NCI-H2029 (cell line): ENCODE measurements at regions not wholly inside any gene's neighbourhood (a gene's known extent, or its start where the extent isn't known, plus 50 kb on each side); places are given as distances from the start of the nearest gene placed in this dataset.
"Not testable (repeated sequence)": the region's sequence is repeated elsewhere in the genome, so short reads cannot be mapped to it uniquely, and the experiment has no call there.

Experiments
- DNase-seq: peaks from one replicate; lab custom pipeline; 2025; lab: John Stamatoyannopoulos, UW

DNA sequence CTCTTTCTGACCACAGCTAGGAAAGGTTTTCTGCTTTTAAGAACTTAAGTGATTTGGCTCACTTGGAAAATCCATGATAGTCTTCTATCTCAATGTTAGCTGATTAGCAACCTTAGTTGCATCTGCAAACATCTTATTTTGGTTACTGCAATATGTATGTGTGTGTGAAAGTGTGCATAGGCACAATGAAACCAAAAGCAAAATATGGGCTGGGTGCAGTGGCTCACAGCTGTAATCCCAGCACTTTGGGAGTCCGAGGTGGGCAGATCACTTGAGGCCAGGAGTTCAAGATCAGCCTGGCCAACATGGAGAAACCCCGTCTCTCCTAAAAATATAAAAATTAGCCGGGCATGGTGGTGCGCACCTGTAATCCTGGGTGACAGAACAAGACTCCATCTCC lies 246.9 kb upstream of the NCAM1 start:
- not testable (repeated sequence) for DNase-seq

DNA sequence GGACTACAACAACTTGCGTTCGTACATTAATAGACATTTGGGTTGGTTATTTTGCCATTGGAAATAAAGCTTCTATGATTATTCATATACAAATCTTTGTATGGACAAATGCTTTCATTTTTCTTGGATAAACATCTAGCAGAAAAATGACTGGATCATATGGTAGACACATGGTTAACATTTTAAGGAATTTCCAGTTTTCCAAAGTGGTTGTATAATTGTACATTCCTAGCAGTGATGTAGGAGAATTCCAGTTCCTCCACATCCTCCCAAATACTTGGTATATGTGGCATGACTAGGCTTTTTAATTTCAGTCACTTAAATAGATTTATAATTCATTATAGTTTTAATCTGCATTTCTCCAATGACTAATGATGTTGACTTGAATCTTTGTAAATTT lies 246.2 kb upstream of the NCAM1 start:
- DNase-seq: no peak

DNA sequence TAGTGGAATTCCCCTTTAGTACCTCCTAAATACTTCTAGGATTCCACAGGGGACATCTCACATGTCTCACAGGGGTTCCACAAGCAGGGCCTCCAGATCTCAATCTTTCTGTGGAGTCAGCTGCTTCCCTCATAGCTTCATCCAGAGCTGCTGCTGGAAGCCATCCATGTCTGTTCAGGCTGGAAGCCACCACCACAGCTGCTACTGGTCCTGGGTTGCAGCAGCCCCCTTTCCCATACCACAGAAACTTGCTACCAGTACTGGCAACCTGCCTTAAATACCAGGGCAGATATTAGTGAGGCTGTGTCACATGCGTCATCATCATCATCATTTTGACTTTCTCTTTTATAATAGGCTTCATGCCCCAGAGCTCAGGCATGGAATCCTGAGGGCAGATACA lies 242.7 kb upstream of the NCAM1 start:
- DNase-seq: no peak

DNA sequence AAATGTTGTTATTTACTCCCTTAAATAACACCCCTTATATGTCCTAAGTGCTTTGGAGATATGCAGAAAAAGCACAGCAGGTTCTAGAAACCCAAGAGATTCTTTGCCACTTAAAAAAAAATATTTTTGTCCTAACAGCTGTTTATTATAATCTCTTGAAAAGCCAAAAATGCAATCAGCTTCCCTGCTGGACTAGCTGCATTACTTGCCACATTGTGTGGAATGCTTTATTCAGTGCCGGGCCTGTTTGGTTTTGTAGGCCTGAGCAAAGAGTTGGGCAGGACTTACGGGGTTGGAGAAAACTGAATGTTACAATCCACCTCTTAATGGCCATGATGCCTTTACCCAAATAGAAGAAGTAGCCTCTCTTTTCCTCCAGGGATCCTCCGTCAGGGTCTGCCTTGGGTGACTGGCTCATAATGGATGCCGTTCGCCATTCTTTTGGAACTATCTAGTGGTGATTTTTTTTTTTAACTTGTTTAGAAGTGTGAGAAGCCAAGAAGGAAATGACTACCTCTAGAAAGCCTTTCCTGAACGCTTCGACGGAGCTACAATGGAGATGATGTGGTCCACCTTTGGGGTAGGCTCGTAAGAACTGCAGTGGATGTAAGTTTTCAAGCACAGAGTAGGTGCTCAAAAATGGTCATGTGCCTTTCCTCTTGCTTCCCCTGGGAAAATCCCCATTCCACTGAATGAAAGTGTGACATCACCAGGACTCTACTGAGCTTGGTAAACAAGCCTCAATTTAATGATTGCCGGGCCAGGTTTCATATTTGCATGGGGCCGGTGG lies 241.3 kb upstream of the NCAM1 start:
- DNase-seq: peak; percentile 7

DNA sequence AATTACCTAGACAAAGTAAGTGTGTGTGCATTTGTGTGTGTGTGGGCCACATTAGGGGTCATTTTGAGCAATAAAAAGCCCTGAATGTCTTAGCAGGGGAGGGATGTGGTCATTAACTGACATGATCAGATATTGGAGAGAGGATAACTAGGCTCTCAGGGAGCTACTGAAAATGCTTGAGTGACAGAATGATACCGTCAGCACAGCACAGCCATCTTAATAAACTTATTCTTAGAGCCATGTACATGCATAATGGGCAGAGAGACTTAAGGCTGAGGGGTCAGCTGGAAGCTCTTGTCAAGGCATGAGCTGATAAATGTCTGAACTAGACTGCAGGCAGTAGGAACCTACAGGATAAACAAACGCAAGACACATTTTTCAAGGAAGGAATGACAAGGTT lies 239.1 kb upstream of the NCAM1 start:
- no peak for DNase-seq

DNA sequence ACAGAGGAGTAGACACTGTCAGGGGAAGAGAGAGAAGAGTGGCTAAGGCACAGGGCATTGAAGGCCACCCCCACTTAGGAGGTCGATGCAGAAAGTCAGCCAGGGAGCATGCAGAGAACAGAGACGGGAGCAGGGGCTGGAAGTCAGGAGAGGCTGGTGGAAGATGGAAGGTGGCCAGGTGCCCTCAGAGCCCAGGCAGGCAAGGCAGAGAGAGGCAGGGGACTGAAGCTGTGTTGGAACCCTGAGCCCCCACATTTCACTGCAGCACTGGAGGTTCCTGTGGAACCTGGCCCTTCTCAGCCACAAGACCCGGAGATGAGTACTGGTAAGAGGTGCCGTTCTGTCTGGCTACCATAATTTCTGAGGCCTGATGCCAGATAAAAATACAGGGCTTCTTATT lies 238.3 kb upstream of the NCAM1 start:
- DNase-seq: no peak

DNA sequence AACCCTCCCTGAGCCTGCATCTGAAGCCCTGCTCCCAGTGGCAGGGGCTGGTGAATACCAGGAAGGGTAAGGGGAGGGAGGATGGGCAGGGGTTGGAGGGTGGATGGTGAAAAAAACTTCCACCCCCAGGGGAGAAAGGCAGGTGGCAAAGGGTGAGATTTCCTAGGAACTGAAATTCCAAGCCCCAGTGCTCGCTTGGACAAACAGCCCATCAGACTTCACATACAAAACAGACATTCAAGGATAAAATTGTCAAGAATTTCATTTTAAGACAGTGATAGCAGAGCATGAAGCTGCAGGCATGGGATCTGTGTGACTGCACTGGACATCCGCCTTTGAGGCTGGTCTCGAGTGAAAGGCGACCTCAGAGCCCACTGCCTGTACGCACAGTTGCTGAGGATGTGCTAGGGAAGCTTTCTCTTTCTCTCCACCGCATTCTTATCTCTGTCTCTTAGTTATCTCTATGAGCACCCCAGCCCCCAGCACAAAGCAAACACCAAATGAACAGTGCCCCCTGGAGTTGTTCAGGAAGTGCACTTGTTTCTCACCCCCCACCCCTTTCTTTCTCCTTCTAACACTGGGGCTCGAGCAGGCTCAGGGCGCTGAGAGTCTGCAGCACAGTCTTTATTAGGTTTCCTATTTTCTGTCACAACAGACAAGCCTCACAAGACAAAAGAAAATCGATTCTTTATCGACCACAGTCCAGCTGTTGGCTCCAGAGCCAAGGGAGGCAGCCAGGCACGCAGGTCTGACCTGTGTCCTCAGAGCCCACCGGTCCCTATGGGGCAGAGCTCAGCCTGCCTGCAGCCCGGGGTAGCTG lies 237.3 kb upstream of the NCAM1 start:
- DNase-seq: no peak

DNA sequence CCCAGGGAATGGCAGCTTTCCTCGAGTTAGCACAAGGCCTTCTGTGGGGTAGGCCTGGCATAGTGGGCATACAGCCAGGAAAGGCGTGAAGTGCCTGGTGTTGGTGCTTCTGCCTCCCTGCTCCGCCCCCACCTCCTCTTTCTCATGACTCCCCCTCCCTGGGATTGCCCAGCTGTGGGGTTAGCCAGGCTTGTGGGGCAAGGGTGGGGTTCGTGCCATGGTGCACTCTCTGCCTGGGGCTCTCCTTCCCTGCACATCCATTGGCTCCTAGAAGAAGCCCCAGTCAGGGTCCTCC lies 236.8 kb upstream of the NCAM1 start:
- DNase-seq: peak; percentile 56

DNA sequence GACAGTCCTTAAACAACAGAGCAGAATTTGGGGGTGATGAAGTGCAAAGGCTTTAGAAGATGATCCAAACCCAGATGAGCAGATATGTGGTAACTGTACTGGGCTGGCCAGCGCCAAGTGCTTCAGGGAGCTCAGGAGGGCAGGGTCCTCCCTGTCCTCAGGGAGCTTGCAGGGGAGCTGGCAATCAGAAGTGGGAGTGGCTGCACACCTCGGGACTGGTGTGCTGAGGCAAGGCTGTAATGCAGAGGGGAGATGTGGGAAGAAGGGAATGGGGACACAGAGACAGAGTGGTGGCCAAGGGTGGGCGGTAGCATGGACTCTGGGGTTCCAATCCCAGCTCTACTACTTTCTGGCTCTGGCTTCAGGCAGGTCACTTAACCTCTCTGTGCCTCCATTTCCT lies 235.6 kb upstream of the NCAM1 start:
- no peak for DNase-seq

DNA sequence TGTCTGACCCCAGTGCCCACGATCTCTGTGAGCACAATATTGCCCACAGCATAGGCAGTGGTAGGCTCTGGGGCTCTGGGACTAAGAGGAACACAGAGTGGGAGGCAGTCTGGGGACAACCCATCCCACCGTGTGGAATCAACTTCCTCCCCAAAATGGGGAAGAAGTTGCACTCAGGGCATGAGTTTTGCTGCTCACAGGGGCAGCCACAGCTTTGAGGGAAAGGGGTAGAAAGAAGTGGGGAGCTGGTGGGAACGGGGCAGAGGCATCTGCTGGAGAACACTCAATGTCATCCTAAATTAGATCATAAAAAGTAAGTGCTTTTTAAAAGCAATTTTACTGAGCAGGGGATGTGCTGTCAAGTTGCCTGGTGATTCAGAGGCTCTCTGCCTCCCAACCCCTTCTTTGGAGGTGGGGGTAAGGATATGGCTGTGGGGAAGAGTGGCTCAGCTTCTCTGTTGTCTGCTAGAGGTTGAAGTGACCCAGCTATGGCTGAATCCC lies 233.8 kb upstream of the NCAM1 start:
- DNase-seq: no peak

DNA sequence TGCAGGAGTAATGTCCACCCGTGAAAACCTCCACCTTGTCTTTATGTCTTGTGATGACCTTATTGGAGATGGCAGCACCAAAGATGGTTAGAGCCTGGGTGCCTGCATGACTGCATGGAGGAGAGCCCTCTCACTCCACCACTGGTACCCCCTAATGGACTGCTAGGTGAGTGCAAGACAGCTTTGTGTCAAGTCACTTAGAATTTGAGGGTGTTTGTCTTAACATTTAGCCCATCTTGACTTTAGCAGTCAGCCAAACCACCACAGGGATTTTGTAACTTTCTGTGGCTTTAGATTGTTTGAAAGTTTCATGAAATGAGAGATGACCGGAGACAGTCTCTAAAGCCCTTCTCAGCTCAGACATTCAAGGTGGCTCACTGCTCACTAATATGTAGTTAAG lies 232.9 kb upstream of the NCAM1 start:
- DNase-seq: no peak

DNA sequence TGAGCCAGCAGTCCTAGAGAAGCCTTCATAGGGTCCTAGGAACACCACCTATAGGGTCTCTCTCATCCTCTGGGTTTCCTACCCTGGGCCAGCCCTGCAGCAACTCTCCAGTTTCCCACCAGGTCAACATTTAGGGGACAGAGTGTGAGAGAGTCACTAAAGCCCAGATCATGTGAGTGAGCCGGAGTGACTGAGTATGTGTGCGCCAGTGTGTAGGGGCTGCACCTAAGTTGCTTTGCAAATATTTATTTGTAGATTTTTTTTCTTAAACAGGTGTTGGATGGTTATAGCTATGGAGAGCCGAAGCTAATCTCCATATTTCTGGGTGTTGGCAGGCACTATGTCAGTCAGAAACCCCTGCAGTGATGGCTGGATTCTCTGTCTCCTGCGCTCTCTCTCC lies 232.5 kb upstream of the NCAM1 start:
- no peak for DNase-seq

DNA sequence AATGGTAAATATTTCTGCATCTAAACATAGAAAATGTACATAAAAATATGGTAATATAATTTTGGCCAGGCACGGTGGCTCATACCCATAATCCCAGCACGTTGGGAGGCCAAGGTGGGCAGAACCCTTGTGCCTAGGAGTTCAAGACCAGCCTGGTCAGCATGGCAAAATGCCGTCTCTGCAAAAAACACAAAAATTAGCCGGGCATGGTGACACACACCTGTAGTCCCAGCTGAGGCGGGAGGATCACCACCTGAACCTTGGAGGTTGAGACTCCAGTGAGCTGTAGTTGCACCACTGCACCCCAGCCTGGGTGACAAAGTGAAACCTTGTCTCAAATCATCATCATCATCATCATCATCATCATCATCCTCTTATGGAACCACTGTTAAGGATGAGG lies 230.6 kb upstream of the NCAM1 start:
- no peak for DNase-seq

DNA sequence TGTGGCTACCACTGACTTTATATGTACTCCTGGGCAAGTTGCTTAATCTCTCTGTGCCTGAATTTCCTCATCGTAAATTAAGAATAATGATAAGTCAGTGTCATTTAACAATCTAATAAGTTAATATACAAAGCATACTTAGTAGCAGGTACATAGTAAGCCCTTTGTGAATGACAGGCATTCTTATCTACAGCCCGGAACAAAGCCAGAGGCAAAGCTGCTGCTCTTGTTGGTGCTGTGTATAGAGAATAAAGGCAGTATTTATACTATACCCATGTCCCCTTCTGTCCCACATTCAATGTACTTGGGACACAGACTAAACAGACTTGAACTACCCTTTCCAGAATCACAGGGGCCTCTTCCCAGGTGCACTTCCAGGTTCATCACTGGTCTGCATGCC lies 229.7 kb upstream of the NCAM1 start:
- no peak for DNase-seq

DNA sequence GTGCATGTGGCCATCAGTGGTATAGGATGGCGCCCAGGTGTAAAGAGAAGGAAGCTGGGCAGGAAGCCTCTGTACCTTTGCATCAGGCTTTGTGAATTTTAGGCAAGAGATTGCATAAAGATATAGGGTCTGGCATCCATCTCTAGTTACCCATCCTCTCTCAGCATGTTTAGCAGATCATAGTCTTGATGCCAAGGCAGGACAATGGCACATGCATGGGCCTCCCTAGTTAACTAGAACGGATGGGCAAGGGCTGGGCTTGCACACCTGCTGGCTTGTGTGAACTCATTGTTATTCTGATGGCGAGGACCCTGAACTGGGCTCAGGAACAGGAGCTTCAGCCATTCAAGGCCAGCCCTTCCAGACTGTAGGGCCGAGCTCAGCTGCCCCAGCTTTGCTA lies 229.2 kb upstream of the NCAM1 start:
- no peak for DNase-seq

DNA sequence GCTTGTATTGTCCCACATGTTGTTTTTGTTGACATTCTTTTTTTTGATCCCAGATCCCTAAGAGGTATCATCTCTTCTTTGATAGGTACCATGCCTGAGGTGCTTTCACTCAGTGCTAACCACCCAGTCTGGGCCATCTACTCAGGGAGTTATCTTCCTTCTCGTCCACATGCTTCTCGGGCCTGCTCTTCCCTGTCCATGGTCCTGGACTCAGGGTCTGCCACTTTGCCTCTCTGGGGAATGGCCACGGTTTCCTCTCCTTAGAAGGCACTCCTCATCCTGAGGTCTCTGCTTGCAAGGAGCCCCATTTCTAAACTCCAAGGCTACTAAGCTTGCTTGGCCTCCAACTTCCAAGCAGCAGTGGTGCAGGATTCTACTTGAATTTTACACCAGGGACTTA lies 227.0 kb upstream of the NCAM1 start:
- DNase-seq: no peak

DNA sequence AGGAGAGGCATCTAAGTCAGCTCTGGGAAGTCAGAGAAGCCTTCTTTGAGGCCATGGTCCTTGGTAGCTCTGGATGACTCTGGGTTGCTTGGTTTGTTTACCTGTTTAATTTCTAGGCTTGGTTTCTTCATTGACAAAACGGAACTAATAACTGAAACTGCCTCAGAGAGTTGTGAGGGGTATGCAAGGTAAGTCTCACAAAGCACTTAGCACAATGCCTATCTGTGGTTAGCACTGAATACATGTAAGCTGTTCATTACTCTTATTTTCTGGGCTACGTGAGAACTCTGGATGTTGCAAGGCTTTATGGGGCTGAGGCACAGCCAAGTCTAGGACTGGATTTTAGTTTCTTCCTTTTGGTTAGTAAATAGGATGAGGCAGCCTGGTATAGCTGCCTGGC lies 225.8 kb upstream of the NCAM1 start:
- no peak for DNase-seq

DNA sequence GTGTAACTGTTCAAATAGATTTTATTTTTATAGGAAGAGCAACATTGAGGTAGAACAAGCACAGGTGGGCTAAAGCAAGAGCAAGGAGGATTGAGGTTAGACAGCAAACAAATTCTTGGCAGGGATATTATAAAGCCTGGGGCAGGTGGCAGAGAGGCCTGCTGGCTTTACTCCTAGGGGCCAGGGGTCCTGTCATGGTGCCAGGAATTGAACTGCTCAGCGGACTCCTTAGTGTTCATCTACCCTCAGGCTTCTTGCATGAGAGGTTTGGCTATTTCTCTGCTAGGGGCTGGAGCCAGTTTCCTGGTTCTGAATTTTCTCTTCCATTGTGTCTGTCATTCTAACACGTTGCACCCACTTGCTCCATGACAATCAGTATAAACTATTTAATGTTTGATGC lies 217.2 kb upstream of the NCAM1 start:
- peak; percentile 92 for DNase-seq

DNA sequence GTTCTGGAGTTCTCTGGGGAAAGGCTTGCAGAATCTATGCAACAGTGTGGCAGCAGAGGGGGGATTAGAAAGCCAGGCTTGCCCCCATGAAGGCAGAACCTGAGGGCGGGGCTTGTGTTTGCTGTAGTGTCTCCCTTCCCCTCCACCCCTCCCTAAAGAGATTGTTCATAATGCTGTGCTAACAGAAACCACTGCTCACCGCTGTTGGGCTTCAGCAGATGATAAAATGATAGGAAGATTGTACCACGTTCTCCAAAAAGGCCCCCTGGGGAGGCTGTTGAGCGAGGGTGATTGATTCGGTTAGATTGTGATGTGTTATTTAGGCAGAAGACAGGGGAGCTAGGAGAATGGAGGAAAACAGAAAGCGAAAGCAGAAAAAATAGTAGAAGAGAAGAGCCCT lies 215.2 kb upstream of the NCAM1 start:
- peak; percentile 25 for DNase-seq

DNA sequence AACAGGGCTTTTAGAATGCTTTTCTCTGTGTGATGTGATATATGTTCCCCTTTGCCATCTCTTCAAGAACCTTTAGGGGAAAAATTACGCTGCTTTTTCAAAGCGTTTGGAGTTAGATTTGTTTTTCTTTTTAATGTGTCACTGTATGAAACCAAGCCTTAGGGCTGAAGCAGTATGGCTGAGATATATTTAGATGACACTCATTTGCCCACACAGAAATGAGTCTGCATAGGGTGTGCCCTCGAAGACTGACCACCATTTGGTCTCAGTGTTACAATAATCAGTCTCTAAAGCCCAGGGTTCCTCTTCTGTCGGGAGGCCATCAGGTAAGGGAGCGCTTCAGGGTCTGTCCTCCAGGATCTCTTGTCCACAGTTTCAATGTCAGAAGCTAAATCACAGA lies 213.0 kb upstream of the NCAM1 start:
- no peak for DNase-seq

DNA sequence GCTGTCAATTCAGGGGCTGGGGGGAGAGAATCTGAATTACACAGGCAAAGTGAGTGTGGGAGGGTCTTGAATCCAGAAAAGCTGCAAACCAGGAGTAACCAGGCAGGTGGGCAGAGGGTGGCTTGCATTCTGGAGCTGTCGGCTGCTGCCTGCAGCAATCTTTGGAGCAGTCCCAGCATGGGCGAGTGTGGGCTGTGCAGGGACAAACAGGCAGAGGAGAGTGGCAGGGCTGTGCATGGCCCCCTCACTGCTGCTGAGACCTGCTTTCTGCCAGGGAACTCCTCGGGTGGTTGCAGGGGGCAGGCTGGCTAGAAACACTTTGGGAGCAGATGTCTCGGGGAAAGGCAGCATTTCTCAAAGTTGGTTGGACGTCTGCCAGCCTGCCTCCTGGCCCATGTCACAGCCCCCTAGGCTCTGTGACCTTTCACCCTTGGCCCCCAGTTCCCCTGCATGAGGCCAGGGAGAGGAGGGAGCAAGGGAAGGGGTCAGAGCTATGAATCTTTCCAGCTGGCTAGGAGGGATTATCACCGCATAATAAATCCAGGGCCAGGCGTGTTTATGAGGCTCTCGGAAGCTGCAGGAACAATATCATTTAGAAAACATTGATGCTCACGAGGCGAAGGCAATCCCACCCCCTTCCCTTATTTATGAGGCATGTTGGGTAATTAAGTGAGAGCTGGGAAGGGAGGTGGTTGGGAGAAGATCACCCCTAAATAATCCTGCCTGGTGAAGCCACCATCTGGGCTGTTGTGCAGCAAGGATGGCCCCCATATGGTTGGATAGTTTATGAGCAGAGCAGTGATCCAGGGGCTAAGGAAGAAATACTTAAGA lies 212.3 kb upstream of the NCAM1 start:
- DNase-seq: no peak

DNA sequence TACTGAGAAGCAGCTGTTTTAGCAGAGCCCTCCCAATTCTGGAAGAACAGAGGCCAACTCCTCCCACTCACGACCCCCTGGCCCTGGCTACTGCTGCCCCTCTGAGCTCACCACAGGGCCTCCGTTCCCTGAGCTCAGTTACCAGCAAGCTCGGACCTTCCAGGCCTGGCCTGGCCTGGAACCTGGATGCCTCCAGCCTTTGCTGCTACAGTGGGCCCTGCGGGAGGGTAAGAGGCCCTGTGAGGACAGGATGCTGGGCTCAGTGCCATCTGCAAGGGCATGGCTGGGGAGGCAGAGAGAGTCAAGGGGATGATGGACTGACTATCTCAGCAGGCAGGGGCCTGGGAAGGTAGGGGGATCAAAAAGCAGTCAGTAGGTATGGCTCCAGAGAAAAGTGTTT lies 209.9 kb upstream of the NCAM1 start:
- no peak for DNase-seq

DNA sequence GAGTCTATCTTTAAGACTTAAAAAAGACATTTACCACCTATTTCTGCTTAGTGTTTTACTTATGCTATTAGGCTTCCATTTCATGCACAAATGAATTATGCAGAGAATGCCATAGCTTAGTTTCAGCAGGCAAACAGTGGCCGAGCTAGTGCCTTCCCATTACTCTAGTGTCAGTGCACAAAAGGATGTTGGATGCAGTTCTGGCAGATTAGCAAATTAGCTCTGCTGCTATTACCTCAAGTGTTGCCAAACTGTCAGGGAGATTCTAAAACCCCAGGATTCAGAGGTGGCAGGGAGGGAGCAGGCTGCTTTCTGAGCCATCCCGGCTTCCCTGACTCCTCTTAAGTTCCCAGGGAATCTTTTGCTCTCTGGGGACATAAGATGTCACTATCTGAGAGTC lies 209.4 kb upstream of the NCAM1 start:
- DNase-seq: no peak
